Fibroblast of mammary gland (primary cell): ENCODE measurements at regions not wholly inside any gene's neighbourhood (a gene's known extent, or its start where the extent isn't known, plus 50 kb on each side); places are given as distances from the start of the nearest gene placed in this dataset.
A peak's percentile ranks its signal among the peaks of the same experiment; 100 is the strongest.

Experiments
- DNase-seq: peaks from one replicate; pipeline ENCODE4 v3.0.0-alpha.2; 2010; ENCODE audit warnings: low read depth
- H3K4me3 ChIP-seq: 2 replicates; pipeline ENCODE4 v1.5.1; 2011; ENCODE audit warnings: low read depth, mild to moderate bottlenecking, low read length, moderate library complexity; ENCODE audit not compliant: control insufficient read depth
- CTCF ChIP-seq: conservative IDR thresholded peaks from 2 replicates; pipeline ENCODE4 v1.5.1; 2011; ENCODE audit warnings: low read depth, low read length, inconsistent platforms; ENCODE audit not compliant: control insufficient read depth, insufficient read depth

- no peak overlapping the region for H3K4me3 ChIP-seq
- TF ChIP-seq CTCF = no peak
- DNase-seq = peak; percentile 2
Measured at GRCh38 chr3:22106213-22106896, 355.3 kb upstream of the ZNF385D start.

DNA sequence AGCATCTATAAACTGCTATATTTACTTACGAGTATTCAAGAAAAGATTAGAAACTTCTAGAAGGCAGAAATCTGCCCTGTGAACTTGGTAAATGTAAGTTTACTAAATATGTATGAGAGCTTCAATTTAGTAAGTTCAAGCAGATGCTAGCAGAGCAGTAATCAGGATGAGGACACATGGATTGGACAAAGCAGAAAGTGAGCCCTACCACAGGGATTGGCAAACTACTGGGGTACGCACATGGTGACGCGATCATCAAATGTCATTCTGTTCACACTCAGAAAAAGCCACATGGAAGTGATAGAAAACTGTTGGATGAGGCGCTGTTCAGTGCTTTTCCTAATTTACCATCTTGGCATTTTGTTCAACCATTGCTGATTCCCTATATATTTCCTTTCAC lies 360.2 kb upstream of the ZNF385D start:
- peak; percentile 7 for DNase-seq
- H3K4me3 ChIP-seq = no peak overlapping the region
- no peak for TF ChIP-seq CTCF

DNA sequence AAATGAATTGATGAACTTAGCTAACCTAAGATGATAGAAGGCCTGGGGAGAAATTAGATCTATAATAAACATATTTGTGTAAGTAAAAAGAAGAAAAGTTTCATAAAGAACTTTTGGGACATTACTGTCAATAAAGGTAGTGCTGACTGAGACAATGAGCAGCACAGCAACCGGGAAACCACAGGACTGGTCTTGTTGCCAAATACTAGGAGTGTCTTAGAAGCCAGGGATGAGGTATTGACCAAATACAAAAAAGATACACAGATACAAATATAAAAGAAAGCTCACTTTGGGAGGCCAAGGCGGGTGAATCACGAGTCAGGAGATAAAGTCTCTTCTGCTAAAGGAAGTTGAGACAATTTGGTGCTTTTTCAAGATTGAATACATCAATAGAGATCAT lies 362.4 kb upstream of the ZNF385D start:
- TF ChIP-seq CTCF = no peak
- H3K4me3 ChIP-seq = no peak overlapping the region
- peak; percentile 18 for DNase-seq

DNA sequence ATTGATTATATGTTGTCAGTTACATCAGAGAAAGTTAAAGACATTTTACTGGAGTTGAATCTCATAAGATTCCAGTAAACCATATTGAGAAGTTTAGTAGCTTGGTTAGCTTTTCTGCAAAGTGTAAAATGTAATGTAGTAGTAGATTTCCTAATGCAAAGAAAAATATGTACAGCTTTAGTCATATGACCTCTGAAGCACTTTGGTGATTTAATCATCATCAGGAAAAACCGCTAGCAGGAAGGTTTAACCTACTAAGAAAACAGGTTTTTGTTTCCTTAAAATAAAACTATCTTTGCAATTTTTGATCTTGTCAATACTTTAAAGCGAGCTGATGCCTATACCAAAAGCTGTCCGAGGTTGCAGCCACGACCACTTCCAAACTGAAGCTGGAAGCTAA lies 364.6 kb upstream of the ZNF385D start:
- peak; percentile 11 for DNase-seq
- no peak for TF ChIP-seq CTCF
- no peak overlapping the region for H3K4me3 ChIP-seq

GRCh38 chr3:22117091-22117490 lies 366.1 kb upstream of the ZNF385D start:
- no peak overlapping the region for H3K4me3 ChIP-seq
- no peak for TF ChIP-seq CTCF
- peak; percentile 42 for DNase-seq

DNA sequence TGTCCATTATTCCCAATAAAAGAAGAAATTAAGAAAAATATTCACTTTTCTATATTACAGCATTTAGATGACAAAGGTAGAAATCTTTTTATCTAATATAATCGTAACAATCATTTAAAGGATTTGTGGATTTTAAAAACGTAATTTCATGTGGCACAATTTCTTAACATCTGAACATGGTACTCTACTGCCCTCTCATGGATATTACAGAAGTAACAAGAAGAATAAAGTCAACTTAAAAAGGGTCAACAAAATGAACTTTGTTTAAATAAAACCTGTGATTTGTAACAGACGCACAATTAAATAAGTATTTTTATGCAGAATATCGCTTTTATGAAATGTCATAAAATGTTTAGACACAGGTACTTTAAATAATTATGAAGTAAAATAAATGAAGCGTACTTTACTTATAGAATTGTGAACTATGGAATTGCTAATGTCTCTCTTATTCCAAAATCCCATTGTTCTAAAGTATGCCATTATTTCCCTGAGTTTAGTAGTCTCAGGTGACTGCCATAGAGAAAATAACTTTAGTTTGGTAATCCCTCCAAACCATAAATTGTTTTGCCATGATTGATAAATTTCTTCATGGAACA lies 366.8 kb upstream of the ZNF385D start:
- DNase-seq = peak; percentile 73
- TF ChIP-seq CTCF = peak; percentile 58
- no peak overlapping the region for H3K4me3 ChIP-seq
